Immature natural killer cell (primary cell): ENCODE measurements at regions not wholly inside any gene's neighbourhood (a gene's known extent, or its start where the extent isn't known, plus 50 kb on each side); places are given as distances from the start of the nearest gene placed in this dataset.

ENCODE experiments used
- DNase-seq, 3 donors: peaks; one replicate each; pipeline ENCODE4 v3.0.0; 2022; ENCODE audit warnings: mixed read lengths in 1 of 3
- H3K27ac Mint-ChIP-seq, 6 donors: one replicate each; pipeline ENCODE4 v1.8.0; 2020; ENCODE audit warnings: mixed read lengths in 6 of 6, mild to moderate bottlenecking in 5 of 6, inconsistent platforms in 4 of 6, moderate library complexity in 3 of 6
- H3K27me3 Mint-ChIP-seq, 3 donors: one replicate each; pipeline ENCODE4 v1.8.0; 2020 to 2021; ENCODE audit warnings: low read depth in 3 of 3, mild to moderate bottlenecking in 3 of 3, mixed read lengths in 3 of 3, moderate library complexity in 3 of 3, inconsistent platforms in 1 of 3
- H3K36me3 Mint-ChIP-seq, 3 donors: one replicate each; pipeline ENCODE4 v1.8.0; 2020; ENCODE audit warnings: mixed read lengths in 3 of 3, inconsistent platforms in 2 of 3, mild to moderate bottlenecking in 2 of 3
- H3K4me1 Mint-ChIP-seq, 2 donors: one replicate each; pipeline ENCODE4 v1.8.0; 2020; ENCODE audit warnings: inconsistent platforms in 2 of 2, mild to moderate bottlenecking in 2 of 2, mixed read lengths in 2 of 2, moderate library complexity in 1 of 2
- H3K4me3 Mint-ChIP-seq, 5 donors: one replicate each; pipeline ENCODE4 v1.8.0; 2020; ENCODE audit warnings: mild to moderate bottlenecking in 5 of 5, mixed read lengths in 5 of 5, inconsistent platforms in 3 of 5, moderate library complexity in 3 of 5
- H3K9me3 Mint-ChIP-seq, 6 donors: one replicate each; pipeline ENCODE4 v1.8.0; 2020; ENCODE audit warnings: mild to moderate bottlenecking in 6 of 6, mixed read lengths in 6 of 6, inconsistent platforms in 4 of 6, moderate library complexity in 3 of 6

DNA sequence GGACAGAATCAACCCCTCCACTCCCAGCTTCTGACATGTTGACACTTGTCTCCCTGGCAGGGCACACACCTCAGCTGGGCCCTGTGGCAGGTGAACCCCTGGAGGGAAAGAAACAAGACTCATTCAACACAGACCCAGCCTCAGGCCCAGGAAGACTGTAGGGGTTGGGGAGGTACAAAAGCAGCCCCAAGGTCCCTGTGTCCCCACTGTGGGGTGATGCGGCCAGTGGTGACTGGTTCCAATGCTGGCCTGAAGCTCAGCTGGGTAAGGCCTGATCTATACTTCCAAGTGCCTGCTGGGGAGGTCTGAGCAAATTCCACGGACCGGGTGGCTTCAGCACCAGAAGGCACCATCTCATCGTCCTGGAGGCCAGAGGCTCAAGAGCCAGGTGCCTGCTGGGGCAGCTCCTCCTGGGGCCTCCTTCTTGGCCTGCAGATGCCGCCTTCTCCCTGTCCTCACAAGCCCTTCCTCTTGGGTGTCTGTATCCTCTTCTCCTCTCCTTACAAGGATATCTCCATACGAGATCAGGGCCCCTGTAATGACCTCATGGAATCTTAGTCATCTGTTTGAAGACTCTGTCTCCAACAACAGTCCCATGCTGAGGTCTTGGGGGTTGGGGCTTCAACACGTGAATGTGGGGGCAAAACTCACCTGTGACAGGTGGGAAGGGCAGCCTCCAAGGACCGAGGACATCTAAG, 1492.1 kb downstream of the BRD1 start:
- Mint-ChIP-seq H3K4me1 (no peaks in the 10 kb centered on the region), H3K9me3 (no peaks in the 10 kb centered on the region), H3K4me3 (no peak overlapping the region), H3K27me3 (peaks cover 8 to 11% (median 10%) of the 10 kb centered on the region in 3 donors), H3K36me3 (no peaks in the 10 kb centered on the region), H3K27ac (no peak overlapping the region)
- no peak for DNase-seq

DNA sequence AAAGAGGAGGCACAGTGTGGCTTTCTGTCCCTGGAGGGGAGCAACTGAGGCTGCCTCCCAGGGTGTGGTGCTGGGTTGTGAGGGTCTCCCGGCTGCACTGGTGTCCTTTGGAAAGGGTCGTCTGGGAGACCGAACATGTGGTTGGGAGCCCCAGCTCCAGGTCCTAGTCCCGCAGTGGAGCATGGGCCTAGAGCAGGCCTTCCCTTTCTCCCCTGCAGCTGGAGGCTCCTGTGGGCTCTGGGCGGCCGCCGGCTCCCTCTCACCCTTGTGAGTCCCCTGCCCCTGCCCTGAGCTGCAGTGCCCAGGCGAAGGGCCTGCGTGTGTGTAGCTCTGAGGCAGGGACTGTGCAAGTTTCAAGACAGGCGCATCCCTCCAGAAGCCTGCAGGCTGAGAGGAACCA, 1492.7 kb downstream of the BRD1 start:
- peaks cover 0 to 2% (median 0%) of the 10 kb centered on the region in 6 donors for H3K9me3 Mint-ChIP-seq
- H3K36me3 Mint-ChIP-seq, result no peaks in the 10 kb centered on the region
- no peak for DNase-seq
- H3K27ac Mint-ChIP-seq, result no peak overlapping the region
- H3K27me3 Mint-ChIP-seq, result peaks cover 8 to 11% (median 10%) of the 10 kb centered on the region in 3 donors
- H3K4me1 Mint-ChIP-seq, result no peaks in the 10 kb centered on the region
- no peak overlapping the region for H3K4me3 Mint-ChIP-seq

DNA sequence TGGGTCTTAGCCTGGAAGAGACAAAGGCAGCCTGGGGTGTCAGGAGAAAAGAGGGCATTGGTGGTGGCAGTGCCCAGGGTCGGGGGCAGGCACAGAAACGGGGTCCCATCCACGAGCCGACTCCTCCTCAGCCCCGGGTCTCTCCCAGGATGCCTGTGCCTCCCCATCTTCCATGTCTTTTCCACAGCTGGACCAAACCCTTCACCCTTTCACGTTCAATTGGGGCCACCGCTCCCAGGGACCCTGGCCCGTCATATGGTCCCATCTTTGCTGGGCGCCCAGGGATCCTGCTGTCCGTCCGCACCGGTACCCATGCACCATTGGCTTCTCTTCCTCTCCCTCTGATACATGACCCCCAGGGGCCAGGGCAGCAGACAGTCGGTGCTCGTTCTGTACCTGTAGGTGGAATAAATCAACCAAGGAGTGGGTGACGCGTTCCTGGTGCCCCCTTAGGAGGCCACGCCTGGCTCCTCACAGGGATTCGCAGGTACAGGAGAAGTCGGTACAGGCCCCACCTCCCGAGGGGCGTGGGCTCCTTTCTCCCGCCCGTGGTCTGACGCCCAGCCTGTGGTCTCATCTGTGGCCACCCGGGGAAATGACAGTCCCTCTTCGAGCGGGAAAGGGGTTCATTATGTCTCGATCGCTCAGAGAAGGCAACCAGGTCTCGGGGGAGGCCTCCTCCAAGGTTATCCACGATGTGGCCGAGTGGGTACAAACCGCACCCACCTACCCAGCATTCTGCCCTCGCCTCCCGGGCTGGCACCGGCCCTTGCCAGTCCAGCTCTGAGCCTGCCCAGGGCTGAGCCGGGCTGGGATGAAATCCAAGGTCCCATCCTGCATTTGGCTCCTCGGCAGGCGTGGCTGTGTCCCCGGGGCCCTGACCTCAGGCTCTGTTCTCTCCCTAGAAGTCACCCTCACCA, 1493.6 kb downstream of the BRD1 start:
- H3K9me3 Mint-ChIP-seq, result peaks cover 0 to 2% (median 0%) of the 10 kb centered on the region in 6 donors
- no peaks in the 10 kb centered on the region for H3K36me3 Mint-ChIP-seq
- H3K27me3 Mint-ChIP-seq, result peaks cover 8 to 11% (median 10%) of the 10 kb centered on the region in 3 donors
- no peaks in the 10 kb centered on the region for H3K4me1 Mint-ChIP-seq
- no peak for DNase-seq
- no peak overlapping the region for H3K4me3 Mint-ChIP-seq
- no peak overlapping the region for H3K27ac Mint-ChIP-seq

DNA sequence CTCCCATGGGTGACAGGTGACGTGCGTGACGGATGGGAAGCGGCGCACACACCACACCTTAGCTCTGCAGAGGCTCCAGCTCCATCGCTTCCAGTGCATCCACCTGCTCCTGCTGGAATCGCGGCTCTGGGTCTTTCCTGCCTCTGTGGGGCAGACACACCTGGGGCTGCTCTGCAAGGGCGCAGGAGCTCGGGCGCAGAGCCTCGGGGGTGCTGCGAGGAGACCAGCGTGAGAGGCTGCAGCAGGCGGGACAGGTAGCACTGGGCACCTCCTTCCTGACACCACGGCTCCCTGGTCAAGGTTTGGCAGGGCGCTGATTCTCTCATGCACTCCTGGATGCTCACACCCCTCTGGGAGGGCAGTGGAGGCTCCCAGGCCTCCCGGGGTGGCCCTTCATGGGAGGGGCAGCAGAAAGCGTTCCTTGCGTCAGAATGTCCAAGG, 1494.3 kb downstream of the BRD1 start:
- no peak for DNase-seq
- no peaks in the 10 kb centered on the region for H3K4me1 Mint-ChIP-seq
- peaks cover 0 to 2% (median 0%) of the 10 kb centered on the region in 6 donors for H3K9me3 Mint-ChIP-seq
- no peaks in the 10 kb centered on the region for H3K36me3 Mint-ChIP-seq
- peaks cover 9 to 12% (median 11%) of the 10 kb centered on the region in 3 donors for H3K27me3 Mint-ChIP-seq
- H3K4me3 Mint-ChIP-seq, result no peak overlapping the region
- H3K27ac Mint-ChIP-seq, result no peak overlapping the region

DNA sequence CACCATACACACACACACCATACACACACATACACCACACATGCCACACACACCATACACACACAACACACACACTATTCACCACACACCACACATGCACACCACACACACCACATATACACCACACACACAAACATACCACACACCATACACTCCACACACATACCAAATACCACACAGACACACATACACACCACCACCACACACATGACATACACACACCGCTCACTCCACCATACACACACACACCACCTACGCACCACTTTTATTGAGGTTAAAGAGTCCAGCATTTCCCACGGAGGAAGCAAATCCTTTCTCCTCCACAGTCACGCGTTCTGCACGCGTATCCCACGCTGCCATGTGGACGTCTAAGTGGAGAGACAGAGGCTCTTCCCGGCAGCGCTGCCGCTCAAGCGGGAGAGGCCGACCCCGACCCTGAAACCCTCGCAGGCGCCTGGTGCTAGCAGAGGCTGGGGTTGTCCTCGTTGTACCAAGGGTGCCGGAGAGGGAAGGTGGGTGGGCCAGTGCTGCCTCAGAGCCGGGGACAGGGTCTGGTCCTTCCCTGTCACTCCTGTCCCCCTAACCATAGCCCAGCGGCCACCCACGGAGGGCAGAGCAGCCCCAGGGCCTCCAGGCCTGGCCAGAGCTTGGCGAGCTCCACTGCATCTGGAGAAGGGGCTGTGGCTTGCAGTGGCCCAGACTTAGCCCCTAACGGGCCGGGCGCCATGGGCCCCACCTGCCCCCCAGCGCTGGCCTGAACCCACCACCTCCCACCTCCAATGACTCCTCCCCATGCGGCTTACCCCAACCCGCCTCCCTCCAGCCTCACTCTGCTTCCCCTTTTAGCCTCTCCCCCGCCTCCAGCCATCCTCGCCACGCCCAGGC, 1495.0 kb downstream of the BRD1 start:
- DNase-seq, result no peak
- H3K36me3 Mint-ChIP-seq, result no peaks in the 10 kb centered on the region
- no peak overlapping the region for H3K4me3 Mint-ChIP-seq
- H3K27me3 Mint-ChIP-seq, result peaks cover 8 to 10% (median 9%) of the 10 kb centered on the region in 3 donors
- peaks cover 0 to 2% (median 0%) of the 10 kb centered on the region in 6 donors for H3K9me3 Mint-ChIP-seq
- H3K27ac Mint-ChIP-seq, result no peak overlapping the region
- H3K4me1 Mint-ChIP-seq, result no peaks in the 10 kb centered on the region

DNA sequence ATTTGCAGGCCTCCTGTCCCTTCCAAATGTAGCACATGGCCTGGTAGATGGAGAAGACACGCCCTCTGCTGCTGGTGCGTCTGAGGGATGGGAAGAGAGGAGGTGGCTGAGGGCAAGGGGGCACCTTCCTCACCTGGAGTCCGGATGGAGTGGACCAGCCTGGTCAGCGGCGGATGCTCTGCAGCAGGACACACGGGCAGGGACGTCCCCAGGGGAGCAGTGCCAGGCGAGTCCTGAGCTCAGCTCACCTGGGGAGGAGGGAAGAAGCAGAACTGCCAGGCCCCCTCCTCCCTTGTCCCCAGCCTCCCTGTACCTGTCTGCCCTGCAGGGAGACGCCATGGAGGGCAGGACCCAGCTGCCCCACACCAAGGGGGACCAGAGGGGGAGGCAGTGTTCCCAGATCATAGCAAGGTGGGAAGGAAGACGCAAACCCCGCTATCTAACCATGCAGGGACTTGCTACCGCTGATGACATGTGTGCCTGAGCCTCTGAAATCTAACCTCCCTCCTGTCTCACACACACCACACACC, 1495.9 kb downstream of the BRD1 start:
- H3K27me3 Mint-ChIP-seq, result peaks cover 3 to 9% (median 4%) of the 10 kb centered on the region in 3 donors
- H3K36me3 Mint-ChIP-seq, result no peaks in the 10 kb centered on the region
- H3K9me3 Mint-ChIP-seq, result peaks cover 0 to 2% (median 0%) of the 10 kb centered on the region in 6 donors
- no peaks in the 10 kb centered on the region for H3K4me1 Mint-ChIP-seq
- H3K27ac Mint-ChIP-seq, result no peak overlapping the region
- no peak overlapping the region for H3K4me3 Mint-ChIP-seq
- DNase-seq, result no peak

DNA sequence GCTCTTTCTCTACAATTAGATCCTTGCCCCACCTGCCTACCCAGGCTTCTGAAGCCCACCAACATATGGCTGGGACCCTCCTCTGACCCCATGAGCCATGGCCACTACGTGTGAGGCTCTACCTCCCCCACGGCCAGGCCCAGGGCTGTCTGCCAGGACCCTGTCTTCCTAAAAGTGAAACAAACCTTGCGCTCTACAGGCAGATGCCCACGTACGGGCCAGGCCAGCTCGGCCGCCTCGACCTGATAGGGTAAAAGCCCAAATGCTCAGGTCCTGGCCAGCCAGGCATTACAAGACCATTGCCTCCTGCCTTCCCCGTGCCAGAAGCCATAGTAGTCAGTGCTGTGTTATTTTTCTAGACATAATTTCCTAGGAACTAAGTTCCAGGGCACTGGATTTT, 1496.4 kb downstream of the BRD1 start:
- H3K27ac Mint-ChIP-seq, result no peak overlapping the region
- H3K36me3 Mint-ChIP-seq, result no peaks in the 10 kb centered on the region
- H3K4me1 Mint-ChIP-seq, result no peaks in the 10 kb centered on the region
- peaks cover 0 to 2% (median 0%) of the 10 kb centered on the region in 6 donors for H3K9me3 Mint-ChIP-seq
- no peak overlapping the region for H3K4me3 Mint-ChIP-seq
- no peak for DNase-seq
- H3K27me3 Mint-ChIP-seq, result peaks cover 0 to 9% (median 4%) of the 10 kb centered on the region in 3 donors

DNA sequence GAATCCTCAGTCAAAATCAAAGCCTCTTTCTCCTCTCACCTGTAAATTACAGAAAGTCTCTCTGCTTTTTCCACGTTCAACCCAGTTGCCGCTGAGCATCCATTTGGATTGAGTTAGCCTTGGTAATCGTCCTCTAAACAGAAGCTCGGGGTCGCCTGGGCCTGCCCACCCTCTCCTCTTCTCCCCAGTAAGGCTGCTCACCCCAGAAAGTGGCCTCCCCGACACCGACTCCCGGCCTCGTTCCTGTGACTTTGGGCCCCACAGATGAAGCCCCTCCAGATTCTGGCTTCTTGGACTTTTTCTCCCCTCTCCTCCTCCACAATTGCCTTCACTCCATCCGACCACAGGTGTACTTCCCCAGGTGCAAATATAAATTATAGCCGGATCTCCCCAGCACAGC, 1500.0 kb downstream of the BRD1 start:
- no peak for DNase-seq
- H3K9me3 Mint-ChIP-seq, result peaks cover 0 to 2% (median 0%) of the 10 kb centered on the region in 6 donors
- H3K27me3 Mint-ChIP-seq, result peaks cover 3 to 10% (median 5%) of the 10 kb centered on the region in 3 donors
- no peak overlapping the region for H3K27ac Mint-ChIP-seq
- H3K36me3 Mint-ChIP-seq, result no peaks in the 10 kb centered on the region
- no peak overlapping the region for H3K4me3 Mint-ChIP-seq
- no peaks in the 10 kb centered on the region for H3K4me1 Mint-ChIP-seq

DNA sequence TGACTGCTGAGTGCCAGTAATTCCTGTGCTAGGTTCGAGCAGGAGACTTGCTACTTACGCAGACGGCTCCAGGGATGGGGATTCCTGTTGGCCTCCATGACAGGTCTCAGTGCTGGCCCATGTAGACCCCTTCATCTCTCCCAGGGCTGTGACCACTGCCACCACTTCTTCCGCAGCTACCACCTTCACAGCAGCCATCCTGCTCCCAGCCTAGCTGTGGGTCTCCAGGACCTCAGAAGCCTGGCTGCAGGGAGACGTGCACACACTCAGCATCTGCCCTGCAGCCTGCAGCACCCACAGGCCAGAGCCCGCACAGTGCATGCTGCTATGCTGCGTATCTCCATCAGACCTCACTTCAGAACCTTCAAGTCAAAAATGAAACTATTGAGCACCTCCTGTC, 1503.9 kb downstream of the BRD1 start:
- no peak overlapping the region for H3K27ac Mint-ChIP-seq
- H3K27me3 Mint-ChIP-seq, result peaks cover 5 to 13% (median 6%) of the 10 kb centered on the region in 3 donors
- H3K4me3 Mint-ChIP-seq, result no peak overlapping the region
- no peaks in the 10 kb centered on the region for H3K36me3 Mint-ChIP-seq
- peaks cover 0 to 2% (median 0%) of the 10 kb centered on the region in 6 donors for H3K9me3 Mint-ChIP-seq
- no peak for DNase-seq
- H3K4me1 Mint-ChIP-seq, result no peaks in the 10 kb centered on the region

DNA sequence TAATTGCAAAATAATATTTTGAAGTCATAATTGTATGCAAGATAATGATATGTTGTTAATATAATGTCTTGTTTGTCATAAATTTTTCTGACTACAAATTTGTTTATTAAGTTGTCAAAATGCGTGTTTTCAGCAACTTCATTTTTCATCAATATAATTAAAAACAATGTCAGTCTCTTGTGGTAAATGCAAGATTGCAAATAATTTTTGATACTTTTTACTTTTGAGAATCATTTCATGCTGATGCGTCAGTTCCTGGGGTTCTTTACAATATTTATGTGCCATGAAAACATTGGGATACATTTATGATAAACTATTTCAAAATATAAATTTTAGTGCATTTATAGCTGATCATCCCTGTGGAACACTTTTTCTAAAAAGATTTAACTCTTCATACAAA, 1504.8 kb downstream of the BRD1 start:
- Mint-ChIP-seq H3K36me3 (no peaks in the 10 kb centered on the region), H3K4me1 (no peaks in the 10 kb centered on the region), H3K9me3 (peaks cover 0 to 2% (median 0%) of the 10 kb centered on the region in 6 donors), H3K27me3 (peaks cover 1 to 13% (median 6%) of the 10 kb centered on the region in 3 donors), H3K27ac (no peak overlapping the region), H3K4me3 (no peak overlapping the region)
- no peak for DNase-seq

DNA sequence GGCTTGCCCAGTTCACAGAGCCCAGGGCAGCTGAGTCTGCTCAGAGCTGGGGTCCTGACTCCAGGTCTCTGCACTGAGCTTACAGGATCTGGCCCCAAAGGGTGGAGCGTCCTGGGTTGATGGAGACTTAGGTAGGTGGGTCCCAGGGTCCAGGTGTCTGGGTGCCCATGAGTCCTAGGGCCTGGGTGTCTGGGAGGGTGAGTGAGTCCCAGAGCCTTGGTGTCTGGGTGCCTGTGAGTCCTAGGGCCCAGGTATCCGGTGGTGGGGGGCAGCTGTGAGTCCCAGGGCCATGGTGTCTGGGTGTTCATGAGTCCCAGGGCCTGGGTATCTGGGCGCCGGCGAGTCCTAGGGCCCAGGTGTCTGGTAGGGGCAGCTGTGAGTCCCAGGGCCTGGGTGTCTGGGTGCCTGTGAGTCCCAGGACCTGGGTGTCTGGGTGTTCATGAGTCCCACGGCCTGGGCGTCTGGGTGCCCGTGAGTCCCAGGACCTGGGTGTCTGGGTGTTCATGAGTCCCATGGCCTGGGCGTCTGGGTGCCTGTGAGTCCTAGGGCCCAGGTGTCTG, 1505.6 kb downstream of the BRD1 start:
- Mint-ChIP-seq H3K4me1 (no peaks in the 10 kb centered on the region), H3K9me3 (no peaks in the 10 kb centered on the region), H3K27ac (no peak overlapping the region)

DNA sequence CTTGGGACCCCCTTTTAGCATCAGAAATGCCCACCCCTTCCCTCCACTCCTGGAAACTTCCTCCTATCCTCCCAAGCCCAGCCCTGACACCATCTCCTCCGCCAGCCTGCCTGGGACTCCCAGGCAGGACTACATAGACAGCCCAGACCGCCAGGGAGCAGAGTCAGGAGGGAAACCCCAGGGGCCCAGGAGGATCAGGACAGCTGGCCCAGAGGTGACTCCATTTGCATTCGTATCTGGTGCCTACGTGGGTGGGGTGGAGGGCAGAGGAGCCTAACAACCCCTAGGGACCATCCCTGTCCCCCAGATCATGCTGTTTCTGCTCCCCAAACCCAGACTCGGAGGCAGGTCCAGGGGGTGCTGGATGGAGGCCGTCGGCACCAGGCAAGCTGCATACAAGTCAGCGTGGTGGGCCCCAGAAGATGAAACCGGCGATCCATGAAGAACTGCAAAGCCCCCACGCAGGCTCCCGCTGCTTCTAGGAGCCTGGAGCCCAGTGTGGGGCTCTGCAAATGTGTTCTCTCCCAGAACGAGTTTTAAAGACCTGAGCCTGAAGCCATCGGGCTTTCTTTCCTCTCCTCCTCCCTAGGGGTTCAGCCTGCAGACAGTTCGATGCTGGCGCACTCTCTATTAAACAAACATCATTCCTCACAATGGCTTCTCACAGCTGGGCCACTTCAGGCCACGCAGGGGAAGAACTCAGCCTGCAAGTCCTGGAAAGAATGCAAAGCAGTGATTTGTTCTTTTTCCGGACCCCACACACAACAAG, 1506.8 kb downstream of the BRD1 start:
- no peaks in the 10 kb centered on the region for H3K4me1 Mint-ChIP-seq
- H3K36me3 Mint-ChIP-seq, result no peaks in the 10 kb centered on the region
- no peak overlapping the region for H3K4me3 Mint-ChIP-seq
- peaks cover 1 to 13% (median 6%) of the 10 kb centered on the region in 3 donors for H3K27me3 Mint-ChIP-seq
- DNase-seq, result no peak
- H3K27ac Mint-ChIP-seq, result no peak overlapping the region
- no peaks in the 10 kb centered on the region for H3K9me3 Mint-ChIP-seq

More for the DNA sequence above, 1505.6 kb downstream of the BRD1 start:
- no peak for DNase-seq
- Mint-ChIP-seq H3K4me3 (no peak overlapping the region), H3K36me3 (no peaks in the 10 kb centered on the region), H3K27me3 (peaks cover 1 to 13% (median 6%) of the 10 kb centered on the region in 3 donors)
